Activated CD4-positive, alpha-beta T cell treated with anti-CD3 and anti-CD28 coated beads for 36 hours (primary cell): ENCODE measurements at regions not wholly inside any gene's neighbourhood (a gene's known extent, or its start where the extent isn't known, plus 50 kb on each side); places are given as distances from the start of the nearest gene placed in this dataset.

Source experiments
- ATAC-seq: fragments of 200-7000 bp; cut with Tn5 transposase; one replicate; pipeline ENCODE4 v1.10.0; 2021; ENCODE audit warnings: mild to moderate bottlenecking, moderate library complexity
- CTCF ChIA-PET: fragments of 350-600 bp; sonication (Branson Sonifier 250); formaldehyde crosslinking; loops from one replicate; lab custom pipeline; 2021; ENCODE audit warnings: antibody characterized with exemption; lab: Charles Lee
- POLR2A ChIA-PET: fragments of 350-600 bp; sonication (Branson Sonifier 250); formaldehyde crosslinking; loops from one replicate; lab custom pipeline; 2021; ENCODE audit warnings: antibody characterized with exemption, inconsistent platforms; lab: Charles Lee
- DNase-seq: peaks from one replicate; pipeline ENCODE4 v3.0.0-alpha.2; 2020
- H3K27ac Mint-ChIP-seq: one replicate; pipeline ENCODE4 v1.8.0; 2021; ENCODE audit warnings: mixed read lengths
- H3K27me3 Mint-ChIP-seq: one replicate; pipeline ENCODE4 v1.8.0; 2021; ENCODE audit warnings: mixed read lengths
- H3K36me3 Mint-ChIP-seq: one replicate; pipeline ENCODE4 v1.8.0; 2021; ENCODE audit warnings: low read depth, mixed read lengths
- H3K4me1 Mint-ChIP-seq: one replicate; pipeline ENCODE4 v1.8.0; 2021; ENCODE audit warnings: mixed read lengths
- H3K4me3 Mint-ChIP-seq: one replicate; pipeline ENCODE4 v1.8.0; 2021; ENCODE audit warnings: mild to moderate bottlenecking, moderate library complexity, mixed read lengths
- H3K9me3 Mint-ChIP-seq: one replicate; pipeline ENCODE4 v1.8.0; 2021; ENCODE audit warnings: low read depth, mixed read lengths
- intact Hi-C, 2 experiments: fragments of 100-400 bp; cut with DNase I in 1 of 2; cut with micrococcal nuclease in 1 of 2; formaldehyde crosslinking; loops; one replicate each; pipeline versions ENCODE4 v1.14.2 to v1.15.1; 2022 to 2024; cut with DNase I, micrococcal nuclease

- POLR2A ChIA-PET, result no interaction called here
- H3K27me3 Mint-ChIP-seq, result peaks cover 5% of the 10 kb centered on the region
- CTCF ChIA-PET, result no interaction called here
Observed at GRCh38 chr7:42611961-42612360, 299.9 kb downstream of the C7orf25 start.

DNA sequence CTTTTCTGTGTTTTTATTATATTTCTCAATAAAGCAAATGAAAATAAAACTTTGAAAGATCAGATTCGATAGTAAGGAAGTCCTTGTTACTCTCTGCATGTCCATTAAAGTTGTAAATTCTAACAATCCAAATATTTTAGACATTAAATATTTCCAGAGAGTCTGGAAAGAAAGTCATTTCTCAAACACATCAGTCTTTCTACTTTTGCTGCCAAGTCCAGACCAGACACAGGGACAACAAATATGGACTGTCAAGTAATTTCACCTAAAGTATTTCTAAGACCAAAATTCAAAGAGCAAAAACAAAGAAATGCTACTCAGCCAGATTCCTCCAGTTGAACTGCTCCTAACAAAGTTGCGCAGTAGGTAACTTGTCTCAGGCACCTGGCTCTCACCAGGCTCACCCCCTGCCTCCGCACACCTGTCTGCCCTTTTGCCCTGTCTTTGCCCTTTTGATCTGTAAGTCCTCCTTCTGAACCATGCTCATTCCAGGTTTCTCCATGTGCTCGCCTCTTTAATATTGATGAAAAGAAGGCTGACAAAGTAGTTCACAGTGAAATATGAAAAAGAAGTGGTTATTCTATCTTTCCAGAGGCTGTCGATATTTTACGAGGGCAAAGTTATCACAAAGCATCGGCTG is 300.5 kb downstream of the C7orf25 start:
- H3K27me3 Mint-ChIP-seq, result peaks cover 2% of the 10 kb centered on the region
- ATAC-seq (no peak), DNase-seq (no peak)
- H3K4me1 Mint-ChIP-seq, result no peaks in the 10 kb centered on the region
- POLR2A ChIA-PET, result no interaction called here
- no peak overlapping the region for H3K27ac Mint-ChIP-seq
- intact Hi-C loops, result no loop called here
- CTCF ChIA-PET, result no interaction called here
- no peak overlapping the region for H3K4me3 Mint-ChIP-seq
- no peaks in the 10 kb centered on the region for H3K9me3 Mint-ChIP-seq
- H3K36me3 Mint-ChIP-seq, result no peaks in the 10 kb centered on the region

More at GRCh38 chr7:42611961-42612360, 299.9 kb downstream of the C7orf25 start:
- H3K36me3 Mint-ChIP-seq, result no peaks in the 10 kb centered on the region
- H3K4me3 Mint-ChIP-seq, result no peak overlapping the region
- no peak overlapping the region for H3K27ac Mint-ChIP-seq
- no peak for DNase-seq
- no peak for ATAC-seq
- H3K9me3 Mint-ChIP-seq, result no peaks in the 10 kb centered on the region
- intact Hi-C loops, result no loop called here
- H3K4me1 Mint-ChIP-seq, result no peaks in the 10 kb centered on the region

GRCh38 chr7:42606193-42606905 is 305.5 kb downstream of the C7orf25 start:
- POLR2A ChIA-PET, result no interaction called here
- no peaks in the 10 kb centered on the region for H3K9me3 Mint-ChIP-seq
- ATAC-seq (no peak), DNase-seq (no peak)
- no peaks in the 10 kb centered on the region for H3K36me3 Mint-ChIP-seq
- intact Hi-C loops, result no loop called here
- CTCF ChIA-PET, result no interaction called here
- no peak overlapping the region for H3K27ac Mint-ChIP-seq
- no peak overlapping the region for H3K4me3 Mint-ChIP-seq
- no peaks in the 10 kb centered on the region for H3K4me1 Mint-ChIP-seq
- H3K27me3 Mint-ChIP-seq, result peaks cover 2% of the 10 kb centered on the region

DNA sequence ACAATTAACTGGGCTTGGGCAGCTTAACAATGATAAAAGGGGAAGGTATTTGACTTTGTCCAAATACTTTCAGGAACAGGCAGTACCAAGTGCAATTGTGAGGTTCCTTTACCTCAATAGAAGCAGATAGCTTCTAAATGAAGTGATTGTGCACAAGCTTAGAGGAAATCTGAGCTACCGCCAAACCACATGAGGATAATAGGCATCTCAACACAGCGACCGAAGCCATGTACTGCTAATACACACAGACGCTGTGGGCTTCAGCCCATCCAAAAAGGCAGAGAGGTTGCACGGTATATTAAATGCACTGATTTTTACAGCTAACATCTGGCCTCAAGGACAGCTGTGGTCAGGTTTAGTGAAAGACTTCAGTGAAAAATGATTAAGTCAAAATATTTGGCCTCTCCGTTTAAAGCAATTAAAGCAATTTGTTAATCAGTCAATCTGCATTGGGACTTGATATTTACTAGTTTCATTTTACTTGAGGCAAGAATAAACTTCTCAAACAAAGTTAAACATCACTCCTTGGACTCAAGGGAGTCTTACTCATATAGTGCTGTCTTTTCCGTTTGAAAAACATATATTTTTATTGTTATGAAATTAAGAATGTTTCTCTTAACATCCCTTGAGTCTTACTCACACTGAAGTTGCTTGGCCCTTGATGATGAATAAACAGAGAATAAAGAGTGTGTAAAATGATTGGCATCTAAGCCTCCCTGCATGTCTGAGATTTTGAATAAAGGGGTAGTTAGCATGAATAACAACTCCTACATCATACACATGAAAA is 306.3 kb downstream of the C7orf25 start:
- ATAC-seq (no peak), DNase-seq (no peak)
- no peaks in the 10 kb centered on the region for H3K9me3 Mint-ChIP-seq
- H3K4me1 Mint-ChIP-seq, result no peaks in the 10 kb centered on the region
- no peaks in the 10 kb centered on the region for H3K36me3 Mint-ChIP-seq
- POLR2A ChIA-PET, result no interaction called here
- no peak overlapping the region for H3K4me3 Mint-ChIP-seq
- peaks cover 2% of the 10 kb centered on the region for H3K27me3 Mint-ChIP-seq
- intact Hi-C loops, result no loop called here
- CTCF ChIA-PET, result no interaction called here
- H3K27ac Mint-ChIP-seq, result no peak overlapping the region

GRCh38 chr7:42603496-42603895 is 308.4 kb downstream of the C7orf25 start:
- H3K27ac Mint-ChIP-seq, result no peak overlapping the region
- no peaks in the 10 kb centered on the region for H3K9me3 Mint-ChIP-seq

DNA sequence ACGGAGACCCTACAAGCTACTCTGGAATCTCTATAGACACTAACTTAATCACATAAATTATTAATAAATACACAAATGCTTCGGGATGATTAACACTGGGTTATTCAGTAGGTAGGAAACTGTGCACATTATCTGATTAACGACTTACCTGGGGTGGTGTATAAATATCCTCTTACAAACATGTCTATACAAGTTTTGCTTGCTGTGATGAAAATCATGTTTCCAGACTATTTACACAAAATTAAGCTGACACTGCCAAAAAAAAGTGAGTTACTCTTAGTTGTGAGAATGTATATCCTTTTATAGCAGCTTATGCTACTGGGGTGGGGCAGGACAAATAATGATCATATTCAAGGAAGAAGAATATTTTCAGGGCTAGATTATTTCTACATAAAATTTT is 314.6 kb downstream of the C7orf25 start:
- no peak overlapping the region for H3K27ac Mint-ChIP-seq
- intact Hi-C loops, result no loop called here
- H3K36me3 Mint-ChIP-seq, result no peaks in the 10 kb centered on the region
- no peaks in the 10 kb centered on the region for H3K9me3 Mint-ChIP-seq
- POLR2A ChIA-PET, result no interaction called here
- CTCF ChIA-PET, result no interaction called here
- no peak overlapping the region for H3K4me3 Mint-ChIP-seq
- H3K27me3 Mint-ChIP-seq, result no peaks in the 10 kb centered on the region
- no peaks in the 10 kb centered on the region for H3K4me1 Mint-ChIP-seq
- no peak for DNase-seq
- ATAC-seq, result no peak

More at GRCh38 chr7:42603496-42603895, 308.4 kb downstream of the C7orf25 start:
- ATAC-seq (no peak), DNase-seq (no peak)
- Mint-ChIP-seq H3K4me3 (no peak overlapping the region), H3K4me1 (no peaks in the 10 kb centered on the region), H3K27me3 (peaks cover 2% of the 10 kb centered on the region), H3K36me3 (no peaks in the 10 kb centered on the region)
- intact Hi-C loops, result no loop called here
- POLR2A ChIA-PET, result no interaction called here
- CTCF ChIA-PET, result no interaction called here

GRCh38 chr7:42596737-42597136 is 315.1 kb downstream of the C7orf25 start:
- H3K27ac Mint-ChIP-seq, result no peak overlapping the region
- no peak overlapping the region for H3K4me3 Mint-ChIP-seq
- CTCF ChIA-PET, result no interaction called here
- no peaks in the 10 kb centered on the region for H3K27me3 Mint-ChIP-seq
- no peaks in the 10 kb centered on the region for H3K4me1 Mint-ChIP-seq
- intact Hi-C loops, result no loop called here
- H3K36me3 Mint-ChIP-seq, result no peaks in the 10 kb centered on the region
- ATAC-seq, result no peak
- DNase-seq, result no peak
- POLR2A ChIA-PET, result no interaction called here
- H3K9me3 Mint-ChIP-seq, result peaks cover 4% of the 10 kb centered on the region

GRCh38 chr7:42593860-42594259 is 318.0 kb downstream of the C7orf25 start:
- ChIA-PET POLR2A (no interaction called here), CTCF (no interaction called here)
- no peak overlapping the region for H3K4me3 Mint-ChIP-seq
- DNase-seq (no peak), ATAC-seq (no peak)
- H3K27me3 Mint-ChIP-seq, result peaks cover 2% of the 10 kb centered on the region
- peaks cover 5% of the 10 kb centered on the region for H3K9me3 Mint-ChIP-seq
- H3K36me3 Mint-ChIP-seq, result no peaks in the 10 kb centered on the region
- no peaks in the 10 kb centered on the region for H3K4me1 Mint-ChIP-seq
- H3K27ac Mint-ChIP-seq, result no peak overlapping the region
- intact Hi-C loops, result no loop called here

DNA sequence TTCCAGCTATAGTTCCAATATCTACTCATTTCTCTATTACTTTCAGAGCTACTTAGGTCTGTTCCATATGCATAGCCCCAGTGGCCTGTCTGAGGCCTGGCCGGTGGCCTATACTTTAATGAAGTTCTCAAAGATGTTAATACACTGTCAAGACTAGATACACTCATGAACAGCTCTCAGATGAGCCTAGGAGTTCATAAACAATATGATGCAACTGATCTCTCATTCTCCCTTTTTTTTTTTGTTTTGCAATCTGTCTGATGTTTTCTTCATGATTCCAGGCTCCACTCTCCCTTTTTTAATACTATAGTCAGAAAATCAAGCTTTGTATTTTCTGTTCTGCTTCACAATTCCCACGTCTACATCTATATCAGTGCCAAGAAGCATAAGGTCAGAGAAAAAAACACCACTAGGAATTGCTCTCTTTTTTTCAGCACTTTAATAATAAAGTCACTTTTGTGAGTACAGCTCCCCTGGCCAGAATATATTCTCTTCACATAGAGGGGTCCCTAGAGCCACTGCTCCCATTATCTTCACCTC is 321.0 kb downstream of the C7orf25 start:
- Mint-ChIP-seq H3K36me3 (no peaks in the 10 kb centered on the region), H3K27me3 (peaks cover 2% of the 10 kb centered on the region), H3K4me1 (no peaks in the 10 kb centered on the region), H3K4me3 (no peak overlapping the region), H3K27ac (no peak overlapping the region), H3K9me3 (peaks cover 9% of the 10 kb centered on the region)
- DNase-seq (no peak), ATAC-seq (no peak)
- POLR2A ChIA-PET, result no interaction called here
- intact Hi-C loops, result no loop called here
- CTCF ChIA-PET, result no interaction called here

DNA sequence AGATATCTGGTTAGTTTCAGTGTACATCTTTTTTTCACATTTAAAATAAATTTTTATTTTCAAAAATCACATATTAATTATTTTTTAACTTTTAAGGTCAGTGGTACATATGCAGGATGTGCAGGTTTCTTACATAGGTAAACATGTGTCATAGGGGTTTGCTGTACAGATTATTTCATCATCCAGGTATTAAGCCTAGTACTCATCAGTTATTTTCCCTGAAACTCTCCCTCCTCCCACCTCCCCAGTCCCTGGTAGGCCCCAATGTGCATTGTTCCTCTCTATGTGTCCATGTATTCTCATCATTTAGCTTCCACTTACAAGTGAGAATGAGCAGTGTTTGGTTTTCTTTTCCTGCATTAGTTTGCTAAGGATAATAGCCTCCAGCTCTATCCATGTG is 323.0 kb downstream of the C7orf25 start:
- H3K36me3 Mint-ChIP-seq, result no peaks in the 10 kb centered on the region
- H3K27ac Mint-ChIP-seq, result no peak overlapping the region
- ATAC-seq, result no peak
- no peak overlapping the region for H3K4me3 Mint-ChIP-seq
- DNase-seq, result no peak
- intact Hi-C loops, result no loop called here
- H3K4me1 Mint-ChIP-seq, result no peaks in the 10 kb centered on the region
- peaks cover 9% of the 10 kb centered on the region for H3K9me3 Mint-ChIP-seq
- ChIA-PET CTCF (no interaction called here), POLR2A (no interaction called here)
- H3K27me3 Mint-ChIP-seq, result peaks cover 2% of the 10 kb centered on the region

DNA sequence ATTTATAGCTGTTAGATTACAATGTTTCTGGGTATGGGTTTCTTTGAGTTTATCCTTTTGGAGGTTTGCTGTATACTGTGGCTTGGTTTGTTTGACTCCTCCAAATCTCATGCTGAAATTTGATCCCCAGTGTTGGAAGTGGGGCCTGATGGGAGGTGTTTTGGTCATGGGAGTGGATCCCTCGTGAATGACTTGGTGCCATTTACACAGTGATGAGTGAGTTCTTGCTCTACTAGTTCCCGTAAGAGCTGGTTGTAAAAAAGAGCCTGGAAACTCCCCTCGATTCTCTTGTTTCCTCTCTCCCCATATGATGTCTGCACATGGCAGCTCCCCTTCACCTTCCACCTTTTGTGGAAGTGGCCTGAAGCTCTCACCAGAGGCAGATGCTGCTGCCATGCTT is 324.1 kb downstream of the C7orf25 start:
- DNase-seq (no peak), ATAC-seq (no peak)
- ChIA-PET POLR2A (no interaction called here), CTCF (no interaction called here)
- Mint-ChIP-seq H3K36me3 (no peaks in the 10 kb centered on the region), H3K27ac (no peak overlapping the region), H3K4me1 (no peaks in the 10 kb centered on the region), H3K27me3 (peaks cover 2% of the 10 kb centered on the region), H3K4me3 (no peak overlapping the region), H3K9me3 (peaks cover 9% of the 10 kb centered on the region)
- intact Hi-C loops, result no loop called here

DNA sequence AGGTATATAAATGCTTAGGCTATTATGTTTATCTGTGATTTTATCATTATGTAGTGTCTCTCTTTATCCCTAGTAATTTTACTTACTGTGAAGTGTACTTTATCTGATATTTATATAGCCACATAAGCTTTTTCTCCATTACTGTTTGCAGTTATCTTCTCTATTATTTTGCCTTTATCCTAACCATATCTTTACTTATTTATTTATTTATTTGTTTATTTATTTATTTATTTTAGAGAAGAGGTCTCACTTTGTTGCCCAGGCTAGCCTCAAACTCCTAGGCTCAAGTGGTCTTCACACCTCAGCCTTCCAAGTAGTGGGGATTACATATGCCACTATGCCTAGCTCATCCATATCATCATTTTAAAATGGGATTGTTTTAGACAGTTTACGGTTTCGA is 331.8 kb downstream of the C7orf25 start:
- Mint-ChIP-seq H3K4me3 (no peak overlapping the region), H3K27me3 (no peaks in the 10 kb centered on the region), H3K9me3 (peaks cover 10% of the 10 kb centered on the region), H3K27ac (no peak overlapping the region), H3K4me1 (no peaks in the 10 kb centered on the region), H3K36me3 (no peaks in the 10 kb centered on the region)
- no peak for ATAC-seq
- ChIA-PET POLR2A (no interaction called here), CTCF (no interaction called here)
- no peak for DNase-seq
- intact Hi-C loops, result no loop called here
